ENCODE measurements at regions not wholly inside any gene's neighbourhood (a gene's known extent, or its start where the extent isn't known, plus 50 kb on each side); places are given as distances from the start of the nearest gene placed in this dataset.

GRCh38 chr7:113197274-113197673 is 78.9 kb upstream of the SMIM30 start:
- Mint-ChIP-seq H3K9me3 (peaks cover 0 to 3% (median 1%) of the 10 kb centered on the region in 7 donors), H3K36me3 (no peaks in the 10 kb centered on the region), H3K27me3 (ENCODE audit: low read depth in 3 of 3) (peaks cover 0 to 3% (median 0%) of the 10 kb centered on the region in 3 donors), H3K4me3 (no peak overlapping the region), H3K4me1 (no peaks in the 10 kb centered on the region), H3K27ac (no peak overlapping the region)
- no CpG with 5 or more reads among the region's 1 CpG for WGBS (ENCODE audit: insufficient coverage)
- H3K4me3 ChIP-seq (replicated peaks in 1 of 3; ENCODE audit: low read depth in 2 of 3, low read length in 3 of 3), result no peak overlapping the region
- H3K9me3 ChIP-seq (replicated peaks in 1 of 2; ENCODE audit: control insufficient read depth in 1 of 2, insufficient read depth in 1 of 2, low read length in 2 of 2), result no peaks in the 10 kb centered on the region
- DNase-seq, result no peak
- H3K9ac ChIP-seq (ENCODE audit: insufficient read depth, low read length, poor library complexity, severe bottlenecking), result no peak overlapping the region
- H3K4me2 ChIP-seq (replicated peaks; ENCODE audit: extremely low read depth, low read length, poor library complexity, severe bottlenecking), result no peak overlapping the region
- intact Hi-C loops (cut with micrococcal nuclease), result no loop called here
- no peak overlapping the region for H2AFZ ChIP-seq (ENCODE audit: insufficient read depth, low read depth, low read length, poor library complexity, severe bottlenecking)
- H4K20me1 ChIP-seq (ENCODE audit: insufficient read depth, low read length), result no peaks in the 10 kb centered on the region
- H3K36me3 ChIP-seq (replicated peaks in 1 of 2; ENCODE audit: control insufficient read depth in 1 of 2, insufficient read depth in 2 of 2, low read length in 2 of 2), result no peaks in the 10 kb centered on the region
- no peaks in the 10 kb centered on the region for H3K27me3 ChIP-seq (ENCODE audit: control insufficient read depth in 2 of 2, insufficient read depth in 2 of 2, low read length in 2 of 2)
- no peaks in the 10 kb centered on the region for H3K4me1 ChIP-seq (ENCODE audit: control insufficient read depth in 1 of 2, insufficient read depth in 2 of 2, low read length in 2 of 2)
- no peak for TF ChIP-seq CTCF (IDR thresholded peaks at IDR 0.05)
- no peak overlapping the region for H3K27ac ChIP-seq (ENCODE audit: low read depth in 1 of 2, low read length in 2 of 2)
- H3K79me2 ChIP-seq (ENCODE audit: insufficient read depth, low read length), result no peaks in the 10 kb centered on the region

- H3K36me3 ChIP-seq (replicated peaks in 1 of 2; ENCODE audit: control insufficient read depth in 1 of 2, insufficient read depth in 2 of 2, low read length in 2 of 2), result no peaks in the 10 kb centered on the region
- H3K9me3 Mint-ChIP-seq, result peaks cover 0 to 11% (median 1%) of the 10 kb centered on the region in 7 donors
- TF ChIP-seq CTCF (IDR thresholded peaks at IDR 0.05), result no peak
- no peak overlapping the region for H3K9ac ChIP-seq (ENCODE audit: insufficient read depth, low read length, poor library complexity, severe bottlenecking)
- H3K79me2 ChIP-seq (ENCODE audit: insufficient read depth, low read length), result no peaks in the 10 kb centered on the region
- no peak overlapping the region for H2AFZ ChIP-seq (ENCODE audit: insufficient read depth, low read depth, low read length, poor library complexity, severe bottlenecking)
- no peaks in the 10 kb centered on the region for H3K36me3 Mint-ChIP-seq
- H3K27ac Mint-ChIP-seq, result no peak overlapping the region
- no peak for DNase-seq
- 50% methylated on average over 1 of the region's 4 CpGs for WGBS (ENCODE audit: insufficient coverage)
- no peak overlapping the region for H3K4me3 Mint-ChIP-seq
- H3K27ac ChIP-seq (ENCODE audit: low read depth in 1 of 2, low read length in 2 of 2), result no peak overlapping the region
- intact Hi-C loops (cut with micrococcal nuclease), result no loop called here
- H3K4me2 ChIP-seq (replicated peaks; ENCODE audit: extremely low read depth, low read length, poor library complexity, severe bottlenecking), result no peak overlapping the region
- H3K9me3 ChIP-seq (replicated peaks in 1 of 2; ENCODE audit: control insufficient read depth in 1 of 2, insufficient read depth in 1 of 2, low read length in 2 of 2), result no peaks in the 10 kb centered on the region
- H3K4me1 Mint-ChIP-seq, result no peaks in the 10 kb centered on the region
- H3K27me3 ChIP-seq (ENCODE audit: control insufficient read depth in 2 of 2, insufficient read depth in 2 of 2, low read length in 2 of 2), result no peaks in the 10 kb centered on the region
- H3K4me3 ChIP-seq (replicated peaks in 1 of 3; ENCODE audit: low read depth in 2 of 3, low read length in 3 of 3), result no peak overlapping the region
- peaks cover 0 to 3% (median 3%) of the 10 kb centered on the region in 3 donors for H3K27me3 Mint-ChIP-seq (ENCODE audit: low read depth in 3 of 3)
- H3K4me1 ChIP-seq (ENCODE audit: control insufficient read depth in 1 of 2, insufficient read depth in 2 of 2, low read length in 2 of 2), result no peaks in the 10 kb centered on the region
- H4K20me1 ChIP-seq (ENCODE audit: insufficient read depth, low read length), result no peaks in the 10 kb centered on the region
These were observed 70.0 kb upstream of the SMIM30 start for GRCh38 chr7:113188396-113188795.

All from CD14-positive monocyte (primary cell).